ENCODE measurements at regions not wholly inside any gene's neighbourhood (a gene's known extent, or its start where the extent isn't known, plus 50 kb on each side); places are given as distances from the start of the nearest gene placed in this dataset.

DNA sequence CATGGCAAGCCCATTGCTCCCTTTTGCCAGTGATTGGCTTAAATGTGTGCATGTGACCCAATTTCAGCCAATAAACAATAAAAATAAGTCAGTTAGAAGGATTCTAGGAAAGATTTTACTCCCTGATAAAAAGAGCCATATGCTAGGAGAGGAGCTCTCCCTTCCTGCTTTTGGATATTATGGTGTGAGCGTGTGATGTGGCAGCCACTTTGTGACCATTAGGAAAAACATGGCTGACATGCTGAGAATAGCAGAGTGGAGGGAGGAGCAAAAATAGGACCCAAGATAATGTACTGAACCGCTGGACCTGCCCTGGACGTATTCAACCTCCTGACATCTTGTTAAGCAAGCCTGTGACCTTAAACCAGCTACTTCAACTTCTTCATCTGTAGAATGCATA is 160.6 kb upstream of the MLN start:
- TF ChIP-seq CTCF (conservative IDR thresholded peaks at IDR 0.05) (no peak), EZH2 (IDR thresholded peaks at IDR 0.05; ENCODE audit: low read depth) (no peak)
